DND-41 (cell line): ENCODE measurements at regions not wholly inside any gene's neighbourhood (a gene's known extent, or its start where the extent isn't known, plus 50 kb on each side); places are given as distances from the start of the nearest gene placed in this dataset.

ENCODE experiments used
- ATAC-seq: fragments of 200-7000 bp; cut with Tn5 transposase; 3 replicates; pipeline ENCODE4 v1.9.1; 2021; ENCODE audit warnings: low read depth; ENCODE audit not compliant: insufficient read depth
- DNase-seq: peaks from one replicate; pipeline ENCODE4 v3.0.0-alpha.2; 2020
- H2AFZ ChIP-seq: 2 replicates; pipeline ENCODE4 v1.6.0; 2012; ENCODE audit warnings: low read depth, low read length
- H3K27ac ChIP-seq: 2 replicates; pipeline ENCODE4 v1.5.1; 2012; ENCODE audit warnings: low read length, inconsistent platforms
- H3K27me3 ChIP-seq: fragments of 200-600 bp; sonication (generic); 2 replicates; pipeline ENCODE4 v1.6.0; 2012; ENCODE audit warnings: low read length, mild to moderate bottlenecking, inconsistent platforms; ENCODE audit not compliant: insufficient read depth, poor library complexity
- H3K36me3 ChIP-seq: 2 replicates; pipeline ENCODE4 v1.5.1; 2012; ENCODE audit warnings: low read length, inconsistent platforms; ENCODE audit not compliant: insufficient read depth
- H3K4me1 ChIP-seq: 2 replicates; pipeline ENCODE4 v1.5.1; 2012; ENCODE audit warnings: mild to moderate bottlenecking, low read length; ENCODE audit not compliant: insufficient read depth
- H3K4me2 ChIP-seq: 2 replicates; pipeline ENCODE4 v1.6.0; 2012; ENCODE audit warnings: mild to moderate bottlenecking, moderate library complexity, low read length, inconsistent platforms; ENCODE audit not compliant: insufficient read depth
- H3K4me3 ChIP-seq, 2 experiments: fragments of 200-600 bp in 1 of 2; shearing (Covaris generic) in 1 of 2; 2 replicates each; pipeline ENCODE4 v1.5.1; 2012 to 2016; ENCODE audit warnings: inconsistent platforms in 2 of 2, low read length in 2 of 2, mild to moderate bottlenecking in 2 of 2, low read depth in 1 of 2, moderate library complexity in 1 of 2
- H3K79me2 ChIP-seq: 2 replicates; pipeline ENCODE4 v1.6.0; 2012; ENCODE audit warnings: low read length, inconsistent platforms; ENCODE audit not compliant: insufficient read depth
- H3K9ac ChIP-seq: 2 replicates; pipeline ENCODE4 v1.6.0; 2012; ENCODE audit warnings: low read depth, mild to moderate bottlenecking, inconsistent platforms, low read length, moderate library complexity
- H3K9me3 ChIP-seq: 2 replicates; pipeline ENCODE4 v1.5.1; 2012; ENCODE audit warnings: low read length, moderate library complexity, mild to moderate bottlenecking, inconsistent platforms; ENCODE audit not compliant: insufficient read depth, severe bottlenecking
- H4K20me1 ChIP-seq: 2 replicates; pipeline ENCODE4 v1.6.0; 2012; ENCODE audit warnings: low read length; ENCODE audit not compliant: insufficient read depth
- CTCF ChIP-seq: IDR thresholded peaks from 2 replicates; pipeline ENCODE4 v1.5.1; 2012; ENCODE audit warnings: borderline replicate concordance, low read length, moderate library complexity, mild to moderate bottlenecking; ENCODE audit not compliant: poor library complexity, severe bottlenecking; ENCODE audit errors: extremely low read depth
- EZH2 ChIP-seq: IDR thresholded peaks from 3 replicates; pipeline ENCODE4 v1.6.1; 2012; ENCODE audit warnings: borderline replicate concordance, low read depth, mild to moderate bottlenecking, moderate library complexity, low read length, inconsistent platforms; ENCODE audit not compliant: severe bottlenecking

GRCh38 chr5:54804521-54804920 is 180.9 kb downstream of the ESM1 start:
- Histone ChIP-seq H3K79me2 (no peaks in the 10 kb centered on the region), H3K4me2 (no peak overlapping the region), H3K9ac (no peak overlapping the region), H3K27ac (no peak overlapping the region), H4K20me1 (no peaks in the 10 kb centered on the region), H3K27me3 (no peaks in the 10 kb centered on the region), H2AFZ (no peak overlapping the region), H3K4me1 (no peaks in the 10 kb centered on the region), H3K9me3 (peaks cover 3% of the 10 kb centered on the region), H3K4me3 (no peak overlapping the region), H3K36me3 (no peaks in the 10 kb centered on the region)
- DNase-seq, result no peak
- no peak for ATAC-seq
- no peak for TF ChIP-seq CTCF
- TF ChIP-seq EZH2, result no peak

- ATAC-seq, result no peak
- no peak for TF ChIP-seq CTCF
- TF ChIP-seq EZH2, result no peak
Observed at GRCh38 chr5:54804086-54804485, 181.3 kb downstream of the ESM1 start.

GRCh38 chr5:54803471-54804011 is 181.9 kb downstream of the ESM1 start:
- H3K9ac ChIP-seq, result no peak overlapping the region
- H3K27ac ChIP-seq, result no peak overlapping the region
- H3K4me3 ChIP-seq, result no peak overlapping the region
- no peak for DNase-seq
- H2AFZ ChIP-seq, result no peak overlapping the region
- no peaks in the 10 kb centered on the region for H3K4me1 ChIP-seq
- H4K20me1 ChIP-seq, result no peaks in the 10 kb centered on the region
- no peaks in the 10 kb centered on the region for H3K36me3 ChIP-seq
- H3K27me3 ChIP-seq, result no peaks in the 10 kb centered on the region
- no peak for TF ChIP-seq CTCF
- TF ChIP-seq EZH2, result no peak
- ATAC-seq, result no peak
- H3K79me2 ChIP-seq, result no peaks in the 10 kb centered on the region
- no peak overlapping the region for H3K4me2 ChIP-seq
- H3K9me3 ChIP-seq, result peaks cover under 1% of the 10 kb centered on the region

More at GRCh38 chr5:54804086-54804485, 181.3 kb downstream of the ESM1 start:
- no peaks in the 10 kb centered on the region for H3K36me3 ChIP-seq
- no peaks in the 10 kb centered on the region for H4K20me1 ChIP-seq
- DNase-seq, result no peak
- no peak overlapping the region for H2AFZ ChIP-seq
- no peaks in the 10 kb centered on the region for H3K4me1 ChIP-seq
- no peak overlapping the region for H3K9ac ChIP-seq
- no peak overlapping the region for H3K4me2 ChIP-seq
- peaks cover 3% of the 10 kb centered on the region for H3K9me3 ChIP-seq
- no peak overlapping the region for H3K27ac ChIP-seq
- H3K79me2 ChIP-seq, result no peaks in the 10 kb centered on the region
- no peaks in the 10 kb centered on the region for H3K27me3 ChIP-seq
- H3K4me3 ChIP-seq, result no peak overlapping the region

GRCh38 chr5:54799645-54800044 is 185.7 kb downstream of the ESM1 start:
- H3K27me3 ChIP-seq, result peaks cover 6% of the 10 kb centered on the region
- no peak for DNase-seq
- H3K36me3 ChIP-seq, result no peaks in the 10 kb centered on the region
- H3K27ac ChIP-seq, result no peak overlapping the region
- no peak for TF ChIP-seq EZH2
- TF ChIP-seq CTCF, result no peak
- no peak for ATAC-seq
- H3K9ac ChIP-seq, result no peak overlapping the region
- no peaks in the 10 kb centered on the region for H3K9me3 ChIP-seq
- no peaks in the 10 kb centered on the region for H4K20me1 ChIP-seq
- no peak overlapping the region for H3K4me3 ChIP-seq
- H3K4me1 ChIP-seq, result peaks cover 5% of the 10 kb centered on the region
- no peak overlapping the region for H3K4me2 ChIP-seq
- no peak overlapping the region for H2AFZ ChIP-seq
- H3K79me2 ChIP-seq, result no peaks in the 10 kb centered on the region
